B cell (primary cell): ENCODE measurements at regions not wholly inside any gene's neighbourhood (a gene's known extent, or its start where the extent isn't known, plus 50 kb on each side); places are given as distances from the start of the nearest gene placed in this dataset.

ENCODE experiments used
- ATAC-seq: fragments of 200-7000 bp; cut with Tn5 transposase; one replicate; pipeline ENCODE4 v1.10.0; 2021; ENCODE audit warnings: low read depth, mild to moderate bottlenecking, moderate number of reproducible peaks, moderate library complexity
- CTCF ChIA-PET: fragments of 350-600 bp; sonication (Branson Sonifier 250); formaldehyde crosslinking; loops from one replicate; lab custom pipeline; 2021; ENCODE audit warnings: antibody characterized with exemption, inconsistent platforms; lab: Charles Lee
- POLR2A ChIA-PET: fragments of 350-600 bp; sonication (Branson Sonifier 250); formaldehyde crosslinking; loops from one replicate; lab custom pipeline; 2021; ENCODE audit warnings: antibody characterized with exemption; lab: Charles Lee
- DNase-seq: peaks from one replicate; pipeline ENCODE4 v3.0.0; 2013
- H2AFZ ChIP-seq: 2 replicates; pipeline ENCODE4 v1.6.1; 2012; ENCODE audit warnings: mild to moderate bottlenecking, low read depth, low read length; ENCODE audit not compliant: insufficient read depth, poor library complexity, severe bottlenecking
- H3K27ac ChIP-seq, 2 donors: 1 replicate in 1 of 2; 2 replicates in 1 of 2; pipeline ENCODE4 v1.5.1; 2012 to 2013; ENCODE audit warnings: low read length in 2 of 2, mild to moderate bottlenecking in 2 of 2, moderate library complexity in 1 of 2
- H3K27me3 ChIP-seq, 4 experiments: fragments of 200-600 bp in 1 of 4; sonication (generic) in 1 of 4; replicated peaks in 1 of 4; 1 replicate in 2 of 4; 2 replicates in 2 of 4; pipeline versions ENCODE4 v1.6.1 to v1.7.0; 2013 to 2016; ENCODE audit warnings: low read length in 3 of 4, mild to moderate bottlenecking in 2 of 4, mixed read lengths in 1 of 4, moderate library complexity in 1 of 4; ENCODE audit not compliant: insufficient read depth in 4 of 4, control insufficient read depth in 3 of 4; ENCODE audit errors: control extremely low read depth in 1 of 4
- H3K36me3 ChIP-seq, 2 experiments: replicated peaks in 1 of 2; 1 replicate in 1 of 2; 2 replicates in 1 of 2; pipeline versions ENCODE4 v1.6.1 to v1.7.1; 2013; ENCODE audit warnings: low read length in 1 of 2; ENCODE audit not compliant: insufficient read depth in 2 of 2, control insufficient read depth in 1 of 2; ENCODE audit errors: control extremely low read depth in 1 of 2, extremely low read depth in 1 of 2
- H3K4me1 ChIP-seq, 2 donors: fragments of 200-600 bp in 1 of 2; sonication (generic) in 1 of 2; 1 replicate in 1 of 2; 2 replicates in 1 of 2; pipeline versions ENCODE4 v1.5.1 to v1.6.1; 2013 to 2017; ENCODE audit warnings: low read length in 2 of 2; ENCODE audit not compliant: control insufficient read depth in 2 of 2, insufficient read depth in 2 of 2
- H3K4me2 ChIP-seq: replicated peaks from 2 replicates; pipeline ENCODE3; 2012; ENCODE audit warnings: mild to moderate bottlenecking, low read depth, low read length; ENCODE audit not compliant: poor library complexity, severe bottlenecking
- H3K4me3 ChIP-seq, 5 experiments: fragments of 200-600 bp in 1 of 5; sonication (generic) in 1 of 5; 1 replicate in 3 of 5; 2 replicates in 2 of 5; pipeline versions ENCODE4 v1.5.1 to v1.7.0; 2011 to 2016; ENCODE audit warnings: low read length in 4 of 5, mild to moderate bottlenecking in 4 of 5, low read depth in 2 of 5, control low read depth in 1 of 5, moderate library complexity in 1 of 5; ENCODE audit not compliant: insufficient read depth in 1 of 5; ENCODE audit errors: control extremely low read depth in 1 of 5, extremely low read depth in 1 of 5
- H3K79me2 ChIP-seq: fragments of 200-600 bp; sonication (generic); one replicate; pipeline ENCODE4 v1.6.0; 2016; ENCODE audit warnings: low read length; ENCODE audit not compliant: control insufficient read depth, insufficient read depth
- H3K9ac ChIP-seq: fragments of 200-600 bp; sonication (generic); 2 replicates; pipeline ENCODE4 v1.6.1; 2017; ENCODE audit warnings: mild to moderate bottlenecking, low read length, moderate library complexity
- H3K9me3 ChIP-seq, 3 donors: one replicate each; pipeline versions ENCODE4 v1.6.1 to v1.7.1; 2013; ENCODE audit warnings: low read length in 2 of 3; ENCODE audit not compliant: control insufficient read depth in 2 of 3, insufficient read depth in 1 of 3; ENCODE audit errors: control extremely low read depth in 1 of 3
- H4K20me1 ChIP-seq: 2 replicates; pipeline ENCODE4 v1.6.0; 2012; ENCODE audit warnings: mild to moderate bottlenecking, low read length; ENCODE audit not compliant: insufficient read depth, control insufficient read depth, poor library complexity, severe bottlenecking
- H3K27ac Mint-ChIP-seq: one replicate; pipeline ENCODE4 v1.8.0; 2021; ENCODE audit warnings: mixed read lengths
- H3K27me3 Mint-ChIP-seq: one replicate; pipeline ENCODE4 v1.8.0; 2021; ENCODE audit warnings: mixed read lengths
- H3K4me1 Mint-ChIP-seq: one replicate; pipeline ENCODE4 v1.8.0; 2021; ENCODE audit warnings: mixed read lengths
- H3K4me3 Mint-ChIP-seq: one replicate; pipeline ENCODE4 v1.8.0; 2021; ENCODE audit warnings: mixed read lengths
- H3K9me3 Mint-ChIP-seq: one replicate; pipeline ENCODE4 v1.8.0; 2022; ENCODE audit warnings: mixed read lengths; ENCODE audit not compliant: insufficient read depth
- EZH2 ChIP-seq: IDR thresholded peaks from 2 replicates; pipeline ENCODE4 v1.6.1; 2012; ENCODE audit warnings: borderline replicate concordance, low read depth, mild to moderate bottlenecking, moderate library complexity, low read length; ENCODE audit not compliant: insufficient read depth, poor library complexity, severe bottlenecking
- WGBS: methylation state at CpG from one replicate; pipeline ENCODE4 v1.1.5; 2013; ENCODE audit warnings: missing lambda C conversion rate; ENCODE audit not compliant: insufficient coverage; 5-methylcytosine and 5-hydroxymethylcytosine counted together
- intact Hi-C: fragments of 100-400 bp; cut with micrococcal nuclease; formaldehyde crosslinking; loops from one replicate; pipeline ENCODE4 v1.10.0; 2022
- TF ChIP-seq, protein P1 (sequence below): fragments of 200-600 bp; IDR thresholded peaks from one replicate; pipeline ENCODE4 v1.8.0; 2022; ENCODE audit warnings: antibody characterized with exemption, mild to moderate bottlenecking

DNA sequence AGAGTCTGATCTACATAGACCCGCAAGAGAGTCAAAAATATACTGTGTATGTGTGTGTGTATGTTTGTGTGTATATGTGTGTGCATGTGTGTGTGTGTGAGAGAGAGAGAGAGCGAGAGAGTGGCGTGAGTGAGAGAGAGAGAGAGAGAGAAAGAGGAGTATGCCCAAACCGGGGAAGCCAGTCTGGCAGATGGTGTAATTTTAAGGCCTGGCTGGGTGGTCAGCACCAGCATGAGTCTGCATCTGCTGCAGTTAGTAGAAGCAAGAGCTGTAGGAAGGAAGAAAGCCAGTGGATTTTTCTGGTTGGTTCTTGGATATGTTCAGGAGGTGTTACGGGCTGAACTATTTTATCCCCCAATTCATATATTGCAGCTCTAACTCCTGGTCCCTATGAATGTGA is 75.2 kb downstream of the ACTBL2 start:
- Mint-ChIP-seq H3K27ac (no peak overlapping the region), H3K27me3 (peaks cover 10% of the 10 kb centered on the region), H3K4me3 (no peak overlapping the region), H3K9me3 (no peaks in the 10 kb centered on the region), H3K4me1 (no peaks in the 10 kb centered on the region)
- no peaks in the 10 kb centered on the region for H3K27me3 ChIP-seq
- DNase-seq (no peak), ATAC-seq (no peak)
- peaks cover 6 to 12% of the 10 kb centered on the region in 2 donors for H3K4me1 ChIP-seq
- H4K20me1 ChIP-seq, result no peaks in the 10 kb centered on the region
- no peak overlapping the region for H3K4me2 ChIP-seq
- intact Hi-C loops, result no loop called here
- H3K27ac ChIP-seq, result no peak overlapping the region
- H3K36me3 ChIP-seq, result no peaks in the 10 kb centered on the region
- no peak for TF ChIP-seq EZH2
- TF ChIP-seq, protein P1, sequence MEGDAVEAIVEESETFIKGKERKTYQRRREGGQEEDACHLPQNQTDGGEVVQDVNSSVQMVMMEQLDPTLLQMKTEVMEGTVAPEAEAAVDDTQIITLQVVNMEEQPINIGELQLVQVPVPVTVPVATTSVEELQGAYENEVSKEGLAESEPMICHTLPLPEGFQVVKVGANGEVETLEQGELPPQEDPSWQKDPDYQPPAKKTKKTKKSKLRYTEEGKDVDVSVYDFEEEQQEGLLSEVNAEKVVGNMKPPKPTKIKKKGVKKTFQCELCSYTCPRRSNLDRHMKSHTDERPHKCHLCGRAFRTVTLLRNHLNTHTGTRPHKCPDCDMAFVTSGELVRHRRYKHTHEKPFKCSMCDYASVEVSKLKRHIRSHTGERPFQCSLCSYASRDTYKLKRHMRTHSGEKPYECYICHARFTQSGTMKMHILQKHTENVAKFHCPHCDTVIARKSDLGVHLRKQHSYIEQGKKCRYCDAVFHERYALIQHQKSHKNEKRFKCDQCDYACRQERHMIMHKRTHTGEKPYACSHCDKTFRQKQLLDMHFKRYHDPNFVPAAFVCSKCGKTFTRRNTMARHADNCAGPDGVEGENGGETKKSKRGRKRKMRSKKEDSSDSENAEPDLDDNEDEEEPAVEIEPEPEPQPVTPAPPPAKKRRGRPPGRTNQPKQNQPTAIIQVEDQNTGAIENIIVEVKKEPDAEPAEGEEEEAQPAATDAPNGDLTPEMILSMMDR, result no peak
- 82% methylated on average over 4 of the region's 5 CpGs for WGBS
- H3K9ac ChIP-seq, result no peak overlapping the region
- H3K79me2 ChIP-seq, result no peaks in the 10 kb centered on the region
- ChIA-PET POLR2A (no interaction called here), CTCF (no interaction called here)
- H2AFZ ChIP-seq, result no peak overlapping the region
- no peaks in the 10 kb centered on the region for H3K9me3 ChIP-seq
- H3K4me3 ChIP-seq, result no peak overlapping the region

- Histone ChIP-seq H3K9me3 (no peaks in the 10 kb centered on the region), H3K9ac (no peak overlapping the region), H3K36me3 (no peaks in the 10 kb centered on the region), H4K20me1 (no peaks in the 10 kb centered on the region), H3K4me3 (no peak overlapping the region), H3K27ac (no peak overlapping the region), H3K4me1 (peaks cover 6 to 12% of the 10 kb centered on the region in 2 donors), H3K27me3 (no peaks in the 10 kb centered on the region), H2AFZ (no peak overlapping the region), H3K4me2 (no peak overlapping the region), H3K79me2 (no peaks in the 10 kb centered on the region)
- Mint-ChIP-seq H3K27ac (no peak overlapping the region), H3K4me1 (no peaks in the 10 kb centered on the region), H3K4me3 (no peak overlapping the region), H3K9me3 (no peaks in the 10 kb centered on the region), H3K27me3 (peaks cover 10% of the 10 kb centered on the region)
- intact Hi-C loops, result no loop called here
- WGBS, result 50% methylated on average over 1 of the region's 2 CpGs
- no peak for ATAC-seq
- no peak for DNase-seq
- ChIA-PET CTCF (no interaction called here), POLR2A (no interaction called here)
- TF ChIP-seq EZH2, result no peak
- TF ChIP-seq, protein P1, result no peak
Measured at GRCh38 chr5:57406641-57407040, 76.0 kb downstream of the ACTBL2 start.
